Raji (cell line): ENCODE measurements at regions not wholly inside any gene's neighbourhood (a gene's known extent, or its start where the extent isn't known, plus 50 kb on each side); places are given as distances from the start of the nearest gene placed in this dataset.

Experiments used
- POLR2A ChIP-seq: IDR thresholded peaks from 2 replicates; pipeline ENCODE4 v1.6.1; 2011; ENCODE audit warnings: low read depth, low read length, control low read depth; ENCODE audit not compliant: insufficient read depth

DNA sequence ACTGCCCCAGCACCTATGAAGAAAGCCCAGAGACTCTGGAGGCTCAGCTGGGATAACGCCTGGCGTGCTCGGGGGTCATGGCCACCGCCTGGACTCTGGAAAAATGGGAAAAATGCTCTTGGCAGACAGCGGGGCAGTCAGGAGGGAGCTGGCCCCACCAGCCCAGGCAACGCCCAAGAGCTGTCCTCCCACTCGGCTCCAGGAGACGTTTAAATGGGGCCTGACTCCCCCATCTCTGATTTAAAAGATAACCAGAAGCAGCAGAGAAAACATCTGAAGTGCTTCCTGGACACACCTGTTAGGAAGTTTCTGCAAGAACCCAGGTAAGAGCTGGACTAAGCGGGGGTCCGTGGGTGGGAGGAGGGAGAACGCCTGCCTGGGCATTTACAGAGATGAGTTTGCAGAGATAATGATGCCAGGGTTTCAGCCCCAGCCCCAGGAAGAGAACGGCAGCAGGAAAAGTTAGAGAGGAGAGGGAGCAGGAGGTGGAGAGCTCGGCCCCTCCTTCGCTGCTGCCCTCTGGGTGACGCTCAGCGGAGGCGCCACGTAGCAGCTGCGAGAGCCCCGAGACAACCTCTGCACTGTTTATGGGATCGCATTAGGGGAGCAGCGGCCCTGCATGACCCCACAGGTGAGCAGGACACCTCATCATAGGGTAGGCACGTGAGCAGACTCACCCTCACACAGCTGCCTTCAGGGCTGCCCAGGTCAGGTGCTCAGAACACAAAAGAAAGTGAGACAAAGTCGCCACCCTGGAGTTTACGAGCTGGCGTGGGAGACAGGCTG lies 83.5 kb upstream of the INSIG1 start:
- TF ChIP-seq POLR2A: no peak

- no peak for TF ChIP-seq POLR2A
Measured at GRCh38 chr7:155215576-155216325, 81.9 kb upstream of the INSIG1 start.

GRCh38 chr7:155216475-155217272 lies 81.0 kb upstream of the INSIG1 start:
- no peak for TF ChIP-seq POLR2A

DNA sequence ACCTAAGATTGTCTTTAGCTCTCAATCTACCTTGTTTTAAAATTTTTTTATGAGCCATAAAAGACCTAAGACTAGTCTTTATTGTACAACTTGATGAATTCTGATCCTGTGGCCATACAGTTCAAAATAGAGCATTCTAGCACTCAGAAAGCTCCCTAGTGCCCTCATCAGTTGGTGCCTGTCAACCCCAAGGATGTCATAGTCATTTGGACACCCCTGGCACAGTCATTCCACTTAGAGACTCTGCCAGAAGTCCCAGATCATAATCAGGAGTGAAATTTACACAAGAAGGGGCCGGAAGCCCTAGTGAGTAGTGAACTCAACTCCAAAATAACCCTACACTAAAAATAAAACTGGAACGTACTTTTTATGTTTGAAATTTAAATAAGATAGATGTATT lies 80.0 kb upstream of the INSIG1 start:
- TF ChIP-seq POLR2A: no peak

GRCh38 chr7:155218276-155219153 lies 79.2 kb upstream of the INSIG1 start:
- TF ChIP-seq POLR2A: no peak

DNA sequence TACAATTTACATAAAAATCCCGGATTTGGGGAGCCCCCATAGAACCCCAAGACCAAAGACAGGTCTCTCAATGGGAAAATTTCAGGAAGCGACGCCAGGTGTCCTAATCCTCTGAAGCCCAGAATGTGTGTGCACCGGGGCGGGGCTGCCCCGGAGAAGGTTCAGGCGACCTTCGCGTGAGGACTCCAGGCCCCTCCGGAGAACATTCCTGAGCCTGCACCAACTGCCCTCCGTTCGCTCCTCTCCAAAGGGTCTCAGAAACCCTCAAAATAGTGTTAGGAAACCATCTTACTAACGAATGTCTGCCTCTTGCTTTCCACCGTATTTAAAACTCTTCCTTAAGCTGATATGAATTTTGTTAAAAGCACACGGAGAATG lies 78.5 kb upstream of the INSIG1 start:
- no peak for TF ChIP-seq POLR2A

GRCh38 chr7:155219947-155220769 lies 77.5 kb upstream of the INSIG1 start:
- no peak for TF ChIP-seq POLR2A

DNA sequence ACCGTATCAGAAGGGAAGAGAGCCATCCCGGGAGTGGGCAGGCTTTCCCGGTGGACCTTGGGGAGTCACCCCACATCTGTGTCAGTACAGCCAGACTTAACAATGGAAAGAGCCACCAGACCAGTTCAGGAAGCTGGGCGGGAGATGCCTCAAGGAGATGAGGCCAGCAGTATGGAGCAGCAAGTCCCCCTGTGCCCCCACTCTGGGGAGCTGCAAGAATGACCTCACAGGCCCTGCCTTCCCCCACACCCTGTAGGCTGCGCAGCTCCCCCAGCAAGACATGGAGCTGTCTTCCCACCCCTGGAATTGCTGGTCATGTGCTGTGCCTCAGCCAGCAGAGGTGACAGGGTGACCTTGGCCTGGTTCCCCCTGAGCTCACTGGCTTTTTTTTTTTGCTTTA lies 76.8 kb upstream of the INSIG1 start:
- TF ChIP-seq POLR2A: no peak

GRCh38 chr7:155221547-155221946 lies 76.1 kb upstream of the INSIG1 start:
- TF ChIP-seq POLR2A: no peak

GRCh38 chr7:155222061-155222460 lies 75.6 kb upstream of the INSIG1 start:
- no peak for TF ChIP-seq POLR2A

DNA sequence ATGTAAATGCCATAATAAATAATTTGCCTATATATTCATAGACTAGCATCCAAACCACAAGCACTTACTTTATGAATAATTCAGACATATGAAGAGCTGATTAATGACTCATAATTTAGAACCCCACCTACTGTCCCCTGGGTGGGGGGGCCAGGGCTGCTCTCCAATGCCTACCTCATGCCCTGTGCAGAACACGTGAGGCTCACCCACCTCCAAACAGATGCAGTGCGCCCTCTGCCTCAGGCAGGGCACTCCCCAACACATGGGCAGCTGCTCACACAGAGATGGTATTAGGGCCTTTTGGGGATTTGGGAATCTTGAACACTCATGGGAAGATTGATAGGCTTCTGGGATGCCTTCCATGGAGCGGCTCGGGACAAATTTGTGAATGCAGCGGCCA lies 75.1 kb upstream of the INSIG1 start:
- no peak for TF ChIP-seq POLR2A

- TF ChIP-seq POLR2A: no peak
Measured at GRCh38 chr7:155223021-155223420, 74.7 kb upstream of the INSIG1 start.

GRCh38 chr7:155223503-155223902 lies 74.2 kb upstream of the INSIG1 start:
- TF ChIP-seq POLR2A: no peak
